IPS DF 6.9 (cell line): ENCODE measurements at regions not wholly inside any gene's neighbourhood (a gene's known extent, or its start where the extent isn't known, plus 50 kb on each side); places are given as distances from the start of the nearest gene placed in this dataset.

Experiments
- DNase-seq: peaks from one replicate; pipeline ENCODE4 v3.0.0-alpha.2; 2013; ENCODE audit warnings: low read depth, low spot score
- H3K27ac ChIP-seq: one replicate; pipeline ENCODE4 v1.5.1; 2013; ENCODE audit warnings: low read length, control low read depth
- H3K27me3 ChIP-seq: 2 replicates; pipeline ENCODE4 v1.6.1; 2013; ENCODE audit warnings: mild to moderate bottlenecking, low read length; ENCODE audit not compliant: control insufficient read depth, insufficient read depth
- H3K36me3 ChIP-seq: 2 replicates; pipeline ENCODE4 v1.6.1; 2013; ENCODE audit warnings: low read length; ENCODE audit not compliant: control insufficient read depth, insufficient read depth
- H3K4me1 ChIP-seq: 2 replicates; pipeline ENCODE4 v1.6.1; 2013; ENCODE audit warnings: low read length; ENCODE audit not compliant: control insufficient read depth, insufficient read depth
- H3K4me3 ChIP-seq: 2 replicates; pipeline ENCODE4 v1.5.1; 2013; ENCODE audit warnings: mild to moderate bottlenecking, low read length
- H3K9me3 ChIP-seq: 2 replicates; pipeline ENCODE4 v1.6.1; 2013; ENCODE audit warnings: low read length, inconsistent platforms; ENCODE audit not compliant: control insufficient read depth, insufficient read depth
- WGBS: extraction: QIAGEN DNeasy Blood & Tissue Kit; methylation state at CpG from one replicate; pipeline ENCODE4 v1.1.7; 2013; ENCODE audit warnings: mixed read lengths, missing lambda C conversion rate; ENCODE audit not compliant: insufficient read length, insufficient coverage; 5-methylcytosine and 5-hydroxymethylcytosine counted together

DNA sequence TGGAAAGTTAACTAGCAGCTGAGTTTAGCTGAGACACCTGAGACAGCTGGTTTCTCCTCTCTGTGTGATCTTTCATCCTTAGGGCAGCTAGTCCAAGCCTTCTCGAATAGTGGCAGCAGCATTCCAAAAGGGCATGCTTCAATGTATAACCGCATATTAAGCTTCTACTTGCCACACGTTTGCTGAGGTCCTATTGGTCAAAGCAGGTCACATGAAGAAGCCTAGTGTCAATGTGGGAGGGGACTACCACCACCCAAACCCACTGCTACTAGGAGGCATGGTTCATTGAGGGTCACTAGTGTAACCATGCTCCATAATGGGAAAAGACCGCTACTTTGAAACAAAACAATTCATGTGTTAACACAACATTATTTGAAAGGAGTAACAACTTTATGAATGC is 314.9 kb upstream of the SMIM31 start:
- Histone ChIP-seq H3K27ac (no peak overlapping the region), H3K27me3 (no peaks in the 10 kb centered on the region), H3K36me3 (no peaks in the 10 kb centered on the region), H3K9me3 (no peaks in the 10 kb centered on the region), H3K4me1 (no peaks in the 10 kb centered on the region), H3K4me3 (no peak overlapping the region)
- DNase-seq, result no peak
- no CpG with 5 or more reads among the region's 4 CpGs for WGBS

DNA sequence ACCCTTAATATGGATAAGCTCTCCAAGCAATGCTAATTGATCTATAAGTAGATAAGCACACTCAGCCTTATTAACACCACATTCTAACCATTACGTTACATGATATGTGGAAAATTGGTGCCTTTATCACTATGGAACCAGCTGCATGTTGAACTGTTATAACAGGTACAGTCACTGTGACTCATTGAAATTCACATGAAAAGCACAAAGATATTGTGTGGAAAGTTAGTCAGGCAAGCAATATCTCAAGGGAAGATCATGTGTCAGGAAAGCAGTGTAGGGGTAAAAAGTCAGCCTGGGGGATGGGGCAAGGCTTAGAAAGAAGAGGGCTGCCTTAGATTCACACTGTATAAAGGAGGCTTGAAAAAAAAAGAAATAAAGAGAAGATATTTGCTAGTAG is 313.7 kb upstream of the SMIM31 start:
- Histone ChIP-seq H3K4me3 (no peak overlapping the region), H3K4me1 (no peaks in the 10 kb centered on the region), H3K9me3 (no peaks in the 10 kb centered on the region), H3K36me3 (no peaks in the 10 kb centered on the region), H3K27me3 (no peaks in the 10 kb centered on the region), H3K27ac (no peak overlapping the region)
- no peak for DNase-seq
- no CpG with 5 or more reads among the region's 1 CpG for WGBS

DNA sequence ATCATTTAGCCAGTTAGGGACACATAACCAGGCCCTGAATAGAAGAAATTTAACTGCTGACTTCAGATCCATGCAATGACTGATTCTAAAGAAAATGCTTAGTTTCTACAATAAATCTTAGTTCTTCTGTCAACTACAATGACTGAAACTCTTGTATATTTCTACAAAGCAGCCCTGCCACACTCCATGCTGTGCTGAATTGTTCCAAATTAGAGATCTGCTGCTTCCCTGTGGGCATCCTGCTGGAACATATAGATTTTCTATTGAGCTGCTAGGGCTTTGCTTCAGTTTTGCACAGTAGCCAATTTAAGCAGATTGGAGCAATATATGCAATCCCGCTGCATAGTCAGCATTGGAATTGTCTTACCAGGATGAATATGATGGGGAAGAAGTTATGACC is 312.8 kb upstream of the SMIM31 start:
- Histone ChIP-seq H3K27me3 (no peaks in the 10 kb centered on the region), H3K36me3 (no peaks in the 10 kb centered on the region), H3K9me3 (no peaks in the 10 kb centered on the region), H3K27ac (no peak overlapping the region), H3K4me1 (no peaks in the 10 kb centered on the region), H3K4me3 (no peak overlapping the region)
- no CpG with 5 or more reads among the region's 1 CpG for WGBS
- DNase-seq, result no peak

DNA sequence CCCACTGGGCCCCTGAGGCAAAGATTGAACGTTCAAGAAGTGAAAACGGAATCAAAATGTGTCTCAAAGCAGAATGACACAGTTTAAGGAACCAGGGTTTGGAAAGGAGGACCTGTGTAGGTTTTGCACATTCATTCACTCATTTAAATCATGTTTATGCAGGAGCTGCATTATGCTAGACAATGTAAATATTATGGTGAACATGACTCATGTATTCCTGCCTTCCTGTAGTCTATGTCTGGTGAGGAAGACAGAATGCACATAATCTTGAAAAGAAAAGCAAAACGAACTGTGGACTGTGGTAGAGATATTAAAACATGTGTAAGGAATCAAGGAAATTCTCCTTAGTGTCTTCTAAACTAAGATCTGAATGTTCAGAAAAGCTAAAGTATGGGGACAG is 311.8 kb upstream of the SMIM31 start:
- Histone ChIP-seq H3K4me3 (no peak overlapping the region), H3K9me3 (no peaks in the 10 kb centered on the region), H3K27me3 (no peaks in the 10 kb centered on the region), H3K4me1 (no peaks in the 10 kb centered on the region), H3K36me3 (no peaks in the 10 kb centered on the region), H3K27ac (no peak overlapping the region)
- no peak for DNase-seq
- WGBS, result no CpG with 5 or more reads among the region's 3 CpGs

DNA sequence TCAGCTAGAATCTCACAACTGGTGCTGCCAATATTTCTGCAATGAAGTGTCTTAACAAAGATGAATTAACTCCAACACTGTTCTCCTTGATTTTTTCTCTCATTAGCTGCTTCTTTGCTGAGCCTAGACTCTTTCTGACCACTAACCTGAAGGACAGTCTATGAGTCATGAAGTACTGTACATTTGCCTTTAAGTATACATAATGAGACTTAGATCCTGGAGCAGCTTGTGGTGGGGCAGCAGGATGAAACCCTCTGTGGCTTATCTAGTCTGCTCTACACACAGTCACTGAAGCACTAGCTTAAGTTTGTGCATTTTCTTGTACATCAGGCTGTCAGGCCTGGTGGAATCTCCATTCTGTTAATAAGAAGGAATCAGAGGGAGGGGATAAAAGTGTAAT is 307.4 kb upstream of the SMIM31 start:
- no peak overlapping the region for H3K4me3 ChIP-seq
- DNase-seq, result no peak
- no peaks in the 10 kb centered on the region for H3K27me3 ChIP-seq
- H3K27ac ChIP-seq, result no peak overlapping the region
- no peaks in the 10 kb centered on the region for H3K9me3 ChIP-seq
- no peaks in the 10 kb centered on the region for H3K36me3 ChIP-seq
- no peaks in the 10 kb centered on the region for H3K4me1 ChIP-seq

- Histone ChIP-seq H3K27ac (no peak overlapping the region), H3K4me1 (no peaks in the 10 kb centered on the region), H3K4me3 (no peak overlapping the region), H3K27me3 (no peaks in the 10 kb centered on the region), H3K36me3 (no peaks in the 10 kb centered on the region), H3K9me3 (no peaks in the 10 kb centered on the region)
- no CpG with 5 or more reads among the region's 2 CpGs for WGBS
- no peak for DNase-seq
Observed at GRCh38 chr4:164461901-164462300, 292.0 kb upstream of the SMIM31 start.

DNA sequence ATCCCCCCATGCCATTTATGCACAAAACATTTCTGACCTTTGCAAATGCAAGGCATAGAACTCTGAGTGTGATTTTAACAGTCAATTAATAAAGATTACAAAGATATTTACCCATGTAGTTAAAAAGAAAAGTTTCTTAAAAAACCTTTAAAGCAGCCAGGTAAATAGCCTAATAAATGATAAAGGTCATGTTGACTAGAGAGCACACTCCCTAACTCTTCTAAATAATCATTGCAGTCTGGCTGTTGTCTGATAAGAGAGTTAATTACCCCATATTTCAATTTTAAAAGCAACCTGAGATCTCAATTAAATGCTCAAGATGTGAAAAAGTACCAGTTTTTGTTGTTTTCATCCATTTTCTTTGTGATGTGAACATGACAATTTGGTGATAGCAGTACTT is 291.5 kb upstream of the SMIM31 start:
- no peaks in the 10 kb centered on the region for H3K4me1 ChIP-seq
- H3K27ac ChIP-seq, result no peak overlapping the region
- H3K36me3 ChIP-seq, result no peaks in the 10 kb centered on the region
- DNase-seq, result no peak
- H3K9me3 ChIP-seq, result no peaks in the 10 kb centered on the region
- no peaks in the 10 kb centered on the region for H3K27me3 ChIP-seq
- H3K4me3 ChIP-seq, result no peak overlapping the region

GRCh38 chr4:164464313-164464712 is 289.6 kb upstream of the SMIM31 start:
- H3K4me3 ChIP-seq, result no peak overlapping the region
- H3K9me3 ChIP-seq, result no peaks in the 10 kb centered on the region
- no peaks in the 10 kb centered on the region for H3K27me3 ChIP-seq
- no peaks in the 10 kb centered on the region for H3K4me1 ChIP-seq
- no peak overlapping the region for H3K27ac ChIP-seq
- no peak for DNase-seq
- WGBS, result no CpG with 5 or more reads among the region's 1 CpG
- no peaks in the 10 kb centered on the region for H3K36me3 ChIP-seq

DNA sequence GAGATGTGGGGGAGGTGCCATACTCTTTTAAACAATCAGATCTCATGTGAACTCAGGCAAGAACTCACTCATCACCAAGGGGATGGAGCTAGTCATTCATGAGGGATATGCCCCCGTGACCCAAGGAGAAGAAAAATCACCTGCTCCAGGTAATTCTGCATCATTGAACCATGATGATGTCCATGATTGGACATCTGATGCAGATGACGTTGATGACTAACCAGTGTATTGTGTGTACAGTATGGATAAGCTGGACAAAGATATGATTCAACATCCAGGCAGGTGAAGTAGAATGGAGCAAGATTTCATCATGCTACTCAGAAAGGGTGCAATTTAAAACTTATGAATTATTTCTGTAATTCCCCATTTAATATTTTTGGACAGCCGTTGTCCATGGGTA is 286.4 kb upstream of the SMIM31 start:
- Histone ChIP-seq H3K9me3 (no peaks in the 10 kb centered on the region), H3K4me1 (no peaks in the 10 kb centered on the region), H3K27me3 (no peaks in the 10 kb centered on the region), H3K4me3 (no peak overlapping the region), H3K36me3 (no peaks in the 10 kb centered on the region), H3K27ac (no peak overlapping the region)
- DNase-seq, result no peak
- no CpG with 5 or more reads among the region's 3 CpGs for WGBS

DNA sequence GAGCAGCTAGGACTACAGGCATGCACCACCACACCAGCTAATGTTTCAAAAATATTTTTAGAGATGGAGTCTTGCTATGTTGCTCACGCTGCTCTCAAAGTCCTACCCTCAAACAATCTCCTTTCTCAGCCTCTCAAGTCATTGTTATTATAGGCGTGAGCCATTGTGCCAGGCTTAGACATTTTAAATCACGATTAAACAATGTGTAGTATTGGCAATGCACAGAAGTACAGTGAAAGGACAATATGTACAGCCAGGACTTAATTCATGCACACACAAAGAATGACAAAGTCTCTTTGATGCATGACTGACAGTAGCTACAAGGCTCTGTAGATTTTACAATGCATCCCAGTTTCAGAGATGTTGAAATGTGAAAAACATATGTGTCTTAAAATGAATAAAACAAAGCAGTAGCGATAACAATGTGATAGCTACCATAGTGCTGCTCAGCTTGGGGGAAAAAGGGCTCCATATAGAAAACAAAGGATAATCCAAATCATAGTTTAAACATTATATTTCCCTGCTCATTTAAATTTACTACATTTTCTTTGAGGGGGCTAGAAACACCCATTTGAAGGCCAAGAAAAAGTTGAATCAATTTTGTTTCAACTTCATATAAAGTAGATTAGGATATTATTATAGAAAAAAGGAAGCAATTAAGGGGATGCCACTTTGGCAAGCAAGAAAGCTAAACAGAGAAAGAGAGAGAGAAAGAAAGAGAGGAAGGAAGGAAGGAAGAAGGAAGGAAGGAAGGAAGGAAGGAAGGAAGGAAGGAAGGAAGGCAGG is 272.4 kb upstream of the SMIM31 start:
- no peak for DNase-seq
- no CpG with 5 or more reads among the region's 4 CpGs for WGBS

DNA sequence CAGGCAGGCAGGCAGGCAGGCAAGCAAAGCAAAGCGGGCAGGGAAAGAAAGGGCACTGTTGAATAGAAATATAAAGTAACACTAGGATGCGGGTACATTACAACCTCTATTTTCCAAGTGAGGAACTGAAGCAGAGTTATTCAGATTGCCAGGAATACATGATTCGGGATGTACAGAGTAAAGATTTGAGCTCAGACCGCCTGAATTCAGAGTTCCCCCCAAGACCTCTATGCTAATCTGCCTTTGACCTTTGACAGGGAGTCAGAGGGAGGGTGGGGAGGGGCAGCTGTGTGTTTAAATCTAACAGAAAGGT is 271.9 kb upstream of the SMIM31 start:
- Histone ChIP-seq H3K36me3 (no peaks in the 10 kb centered on the region), H3K9me3 (no peaks in the 10 kb centered on the region), H3K27me3 (no peaks in the 10 kb centered on the region), H3K4me3 (no peak overlapping the region), H3K4me1 (no peaks in the 10 kb centered on the region), H3K27ac (no peak overlapping the region)
- WGBS, result no CpG with 5 or more reads among the region's 4 CpGs
- no peak for DNase-seq

More for the DNA sequence above, 272.4 kb upstream of the SMIM31 start:
- H3K9me3 ChIP-seq, result no peaks in the 10 kb centered on the region
- H3K27ac ChIP-seq, result no peak overlapping the region
- no peaks in the 10 kb centered on the region for H3K27me3 ChIP-seq
- no peaks in the 10 kb centered on the region for H3K36me3 ChIP-seq
- H3K4me3 ChIP-seq, result no peak overlapping the region
- no peaks in the 10 kb centered on the region for H3K4me1 ChIP-seq
